K562 (cell line): ENCODE measurements at regions not wholly inside any gene's neighbourhood (a gene's known extent, or its start where the extent isn't known, plus 50 kb on each side); places are given as distances from the start of the nearest gene placed in this dataset.

ENCODE experiments used
- ATAC-seq: fragments of 200-7000 bp; cut with Tn5 transposase; 3 replicates; pipeline ENCODE4 v1.9.1; 2020; ENCODE audit warnings: moderate library complexity
- BruUV-seq: library from RNA; stranded (reverse); fragments of 400-500 nt; replicated peaks from 2 replicates; lab custom pipeline; 2021; lab: Mats Ljungman, UMichigan
- CTCF ChIA-PET: fragments of 300-600 bp; formaldehyde crosslinking; extraction: SDS; loops from one replicate; lab custom pipeline; 2021; ENCODE audit warnings: low intra/inter-chr PET ratio; lab: Yijun Ruan, JAX
- POLR2A ChIA-PET: fragments of 300-600, 350-650 bp; sonication (Branson Sonifier 250); formaldehyde crosslinking; extraction: SDS; loops from one replicate; lab custom pipeline; 2021; ENCODE audit warnings: antibody characterized with exemption, inconsistent platforms; lab: Yijun Ruan, JAX
- DNase-seq, 4 experiments: peaks; one replicate each; pipeline versions ENCODE4 v3.0.0 to v3.0.0-alpha.2; 2011 to 2018; ENCODE audit warnings: low spot score in 3 of 4, mixed read lengths in 3 of 4; ENCODE audit errors: extremely low read depth in 1 of 4
- FAIRE-seq: peaks from 2 replicates; lab custom pipeline; 2011; peaks lifted over from hg19 to GRCh38; lab: Jason Lieb, UNC
- H2AFZ ChIP-seq: 2 replicates; pipeline ENCODE4 v1.6.0; 2011; ENCODE audit warnings: low read depth, low read length, control low read depth, inconsistent platforms
- H3K27ac ChIP-seq: fragments of 200-600 bp; 3 replicates; pipeline ENCODE4 v1.8.0; 2011; ENCODE audit warnings: low read depth, mild to moderate bottlenecking, control low read depth, inconsistent platforms, low read length, moderate library complexity, mixed read lengths; ENCODE audit errors: extremely low read depth
- H3K27me3 ChIP-seq, 2 experiments: fragments of 300-600 bp in 1 of 2; 2 replicates in 1 of 2; 3 replicates in 1 of 2; pipeline versions ENCODE4 v1.6.0 to v1.8.0; 2011; ENCODE audit warnings: inconsistent platforms in 2 of 2, low read length in 2 of 2, mild to moderate bottlenecking in 1 of 2, mixed read lengths in 1 of 2, moderate library complexity in 1 of 2; ENCODE audit not compliant: control insufficient read depth in 2 of 2, insufficient read depth in 2 of 2
- H3K36me3 ChIP-seq: fragments of 300-600 bp; 3 replicates; pipeline ENCODE4 v1.8.0; 2011; ENCODE audit warnings: mild to moderate bottlenecking, low read length, inconsistent platforms; ENCODE audit not compliant: control insufficient read depth, insufficient read depth
- H3K4me1 ChIP-seq, 2 experiments: fragments of 200-600 bp in 1 of 2; replicated peaks in 1 of 2; 2 replicates in 1 of 2; 3 replicates in 1 of 2; pipeline versions ENCODE4 v1.5.1 to v1.8.0; 2011; ENCODE audit warnings: inconsistent platforms in 2 of 2, low read length in 2 of 2, mild to moderate bottlenecking in 1 of 2, mixed read lengths in 1 of 2, moderate library complexity in 1 of 2; ENCODE audit not compliant: control insufficient read depth in 2 of 2, insufficient read depth in 2 of 2
- H3K4me2 ChIP-seq: 2 replicates; pipeline ENCODE4 v1.6.1; 2011; ENCODE audit warnings: low read length, control low read depth, inconsistent platforms, mixed read lengths; ENCODE audit not compliant: insufficient read depth
- H3K4me3 ChIP-seq: fragments of 200-600 bp; sonication (generic), shearing (Covaris generic); 2 replicates; pipeline ENCODE4 v1.5.1; 2016; ENCODE audit warnings: control low read depth, inconsistent platforms
- H3K79me2 ChIP-seq: fragments of 200-600 bp; 3 replicates; pipeline ENCODE4 v1.8.0; 2011; ENCODE audit warnings: low read length, inconsistent platforms; ENCODE audit not compliant: control insufficient read depth, insufficient read depth
- H3K9ac ChIP-seq, 2 experiments: 2 replicates each; pipeline versions ENCODE4 v1.6.0 to v1.6.1; 2011; ENCODE audit warnings: low read depth in 2 of 2, low read length in 2 of 2, control low read depth in 1 of 2, inconsistent platforms in 1 of 2, mild to moderate bottlenecking in 1 of 2, mixed read lengths in 1 of 2; ENCODE audit not compliant: insufficient read depth in 1 of 2
- H3K9me1 ChIP-seq: one replicate; pipeline ENCODE4 v1.6.0; 2011; ENCODE audit warnings: inconsistent platforms, mild to moderate bottlenecking, low read length, moderate library complexity; ENCODE audit not compliant: control insufficient read depth, insufficient read depth
- H3K9me3 ChIP-seq: replicated peaks from 2 replicates; pipeline ENCODE4 v1.5.1; 2011; ENCODE audit warnings: low read depth, low read length, inconsistent platforms; ENCODE audit not compliant: control insufficient read depth, insufficient read depth
- H4K20me1 ChIP-seq: replicated peaks from 2 replicates; pipeline ENCODE4 v1.6.1; 2011; ENCODE audit warnings: low read length, inconsistent platforms, mixed read lengths; ENCODE audit not compliant: control insufficient read depth, insufficient read depth
- GATA2 ChIP-seq: sonication (generic); formaldehyde crosslinking; IDR thresholded peaks from 2 replicates; pipeline ENCODE4 v1.4.0; 2020; ENCODE audit warnings: mild to moderate bottlenecking, missing genetic modification reagents
- PCBP2 ChIP-seq: fragments of 200-400 bp; formaldehyde crosslinking; IDR thresholded peaks from 2 replicates; pipeline ENCODE4 v1.6.1; 2018; ENCODE audit warnings: low read length, low read depth, mild to moderate bottlenecking, moderate library complexity; ENCODE audit not compliant: poor library complexity, severe bottlenecking
- WGBS: fragments of 100-300 bp; shearing (Covaris generic); methylation state at CpG from one replicate; pipeline ENCODE4 v1.1.6; 2016; ENCODE audit warnings: low coverage, mixed read lengths; ENCODE audit not compliant: insufficient coverage; ENCODE audit errors: missing lambda C conversion rate; 5-methylcytosine and 5-hydroxymethylcytosine counted together
- in situ Hi-C: fragments of 300-500 bp; cut with MboI; formaldehyde crosslinking; loops from 4 replicates; pipeline ENCODE4 v1.15.0; 2018; ENCODE audit warnings: inconsistent platforms, mixed read lengths
- intact Hi-C: fragments of 100-400 bp; cut with micrococcal nuclease; formaldehyde crosslinking; loops from 2 replicates; pipeline ENCODE4 v1.14.2; 2022
- TF ChIP-seq, protein P1 (sequence below): sonication (generic); formaldehyde crosslinking; IDR thresholded peaks from 2 replicates; pipeline ENCODE4 v1.8.1; 2023; ENCODE audit warnings: missing genetic modification reagents, mild to moderate bottlenecking, borderline replicate concordance

DNA sequence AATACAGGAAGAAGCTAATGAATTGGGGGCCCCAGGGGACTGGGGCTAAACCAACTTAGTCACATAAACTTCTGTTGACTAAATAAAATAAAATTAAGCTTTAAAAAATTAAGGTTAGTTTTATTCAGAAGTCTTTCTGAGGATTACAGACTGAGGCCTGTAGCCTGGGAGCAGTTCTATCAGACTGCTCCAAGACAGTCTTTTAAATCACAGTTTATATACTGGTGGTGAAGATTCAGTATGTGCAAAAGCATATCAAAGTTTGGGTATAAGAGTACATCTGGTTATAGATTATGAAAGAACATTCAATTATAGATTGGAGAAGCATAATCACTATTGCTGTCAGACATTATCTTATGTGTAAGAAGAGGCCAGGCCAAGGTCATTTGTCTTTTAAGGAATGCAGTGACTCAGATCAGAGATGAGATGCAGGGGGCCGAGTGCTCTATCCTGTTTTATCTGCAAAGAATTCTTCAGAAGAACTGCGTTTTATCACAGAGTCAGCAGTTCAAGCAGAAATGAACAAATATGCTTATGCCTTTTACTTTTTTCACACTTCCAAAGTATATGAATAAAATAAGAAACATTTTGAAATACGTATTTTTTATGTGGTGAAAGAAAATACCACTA, 109.4 kb downstream of the PDHA2 start:
- Histone ChIP-seq H2AFZ (no peak overlapping the region), H3K4me2 (no peak overlapping the region), H3K4me3 (no peak overlapping the region), H3K9me3 (no peaks in the 10 kb centered on the region; the same call in 1 of the 2 replicates), H3K27ac (no peak overlapping the region), H3K27me3 (no peaks in the 10 kb centered on the region), H3K9ac (no peak overlapping the region), H3K9me1 (no peaks in the 10 kb centered on the region), H3K79me2 (no peaks in the 10 kb centered on the region), H3K36me3 (no peaks in the 10 kb centered on the region), H3K4me1 (no peaks in the 10 kb centered on the region), H4K20me1 (no peaks in the 10 kb centered on the region)
- TF ChIP-seq GATA2 (CRISPR knock-in tag) (no peak), PCBP2 (no peak)
- TF ChIP-seq, protein P1, sequence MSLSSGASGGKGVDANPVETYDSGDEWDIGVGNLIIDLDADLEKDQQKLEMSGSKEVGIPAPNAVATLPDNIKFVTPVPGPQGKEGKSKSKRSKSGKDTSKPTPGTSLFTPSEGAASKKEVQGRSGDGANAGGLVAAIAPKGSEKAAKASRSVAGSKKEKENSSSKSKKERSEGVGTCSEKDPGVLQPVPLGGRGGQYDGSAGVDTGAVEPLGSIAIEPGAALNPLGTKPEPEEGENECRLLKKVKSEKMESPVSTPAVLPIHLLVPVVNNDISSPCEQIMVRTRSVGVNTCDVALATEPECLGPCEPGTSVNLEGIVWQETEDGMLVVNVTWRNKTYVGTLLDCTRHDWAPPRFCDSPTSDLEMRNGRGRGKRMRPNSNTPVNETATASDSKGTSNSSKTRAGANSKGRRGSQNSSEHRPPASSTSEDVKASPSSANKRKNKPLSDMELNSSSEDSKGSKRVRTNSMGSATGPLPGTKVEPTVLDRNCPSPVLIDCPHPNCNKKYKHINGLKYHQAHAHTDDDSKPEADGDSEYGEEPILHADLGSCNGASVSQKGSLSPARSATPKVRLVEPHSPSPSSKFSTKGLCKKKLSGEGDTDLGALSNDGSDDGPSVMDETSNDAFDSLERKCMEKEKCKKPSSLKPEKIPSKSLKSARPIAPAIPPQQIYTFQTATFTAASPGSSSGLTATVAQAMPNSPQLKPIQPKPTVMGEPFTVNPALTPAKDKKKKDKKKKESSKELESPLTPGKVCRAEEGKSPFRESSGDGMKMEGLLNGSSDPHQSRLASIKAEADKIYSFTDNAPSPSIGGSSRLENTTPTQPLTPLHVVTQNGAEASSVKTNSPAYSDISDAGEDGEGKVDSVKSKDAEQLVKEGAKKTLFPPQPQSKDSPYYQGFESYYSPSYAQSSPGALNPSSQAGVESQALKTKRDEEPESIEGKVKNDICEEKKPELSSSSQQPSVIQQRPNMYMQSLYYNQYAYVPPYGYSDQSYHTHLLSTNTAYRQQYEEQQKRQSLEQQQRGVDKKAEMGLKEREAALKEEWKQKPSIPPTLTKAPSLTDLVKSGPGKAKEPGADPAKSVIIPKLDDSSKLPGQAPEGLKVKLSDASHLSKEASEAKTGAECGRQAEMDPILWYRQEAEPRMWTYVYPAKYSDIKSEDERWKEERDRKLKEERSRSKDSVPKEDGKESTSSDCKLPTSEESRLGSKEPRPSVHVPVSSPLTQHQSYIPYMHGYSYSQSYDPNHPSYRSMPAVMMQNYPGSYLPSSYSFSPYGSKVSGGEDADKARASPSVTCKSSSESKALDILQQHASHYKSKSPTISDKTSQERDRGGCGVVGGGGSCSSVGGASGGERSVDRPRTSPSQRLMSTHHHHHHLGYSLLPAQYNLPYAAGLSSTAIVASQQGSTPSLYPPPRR, result no peak
- FAIRE-seq (no peak), ATAC-seq (no peak), DNase-seq (no peak)
- in situ Hi-C loops (no loop called here), intact Hi-C loops (no loop called here)
- ChIA-PET POLR2A (no interaction called here), CTCF (interaction anchor here (0.5 kb wide), 1 partner anchor 1735 kb away, joined by 4 read pairs; no protein-coding TSS in a partner anchor)
- BruUV-seq, result no TSS peak
- 0% methylated on average over 3 of the region's 3 CpGs for WGBS
